ENCODE measurements at regions not wholly inside any gene's neighbourhood (a gene's known extent, or its start where the extent isn't known, plus 50 kb on each side); places are given as distances from the start of the nearest gene placed in this dataset.
"Not testable (repeated sequence)": the region's sequence is repeated elsewhere in the genome, so short reads cannot be mapped to it uniquely, and the experiment has no call there.

GRCh38 chr3:112718516-112718915 lies 77.6 kb upstream of the CCDC80 start:
- intact Hi-C loops (cut with micrococcal nuclease) = no loop called here
- no peak overlapping the region for H3K4me3 Mint-ChIP-seq
- DNase-seq (no peak), ATAC-seq (no peak)
- no peak for TF ChIP-seq CTCF (IDR thresholded peaks at IDR 0.05)
- H3K4me1 Mint-ChIP-seq (ENCODE audit: low read depth) = no peaks in the 10 kb centered on the region
- ChIA-PET POLR2A (no interaction called here), CTCF (interaction anchor here (1.2 to 1.6 kb wide), 3 partner anchors 9 to 317 kb away, joined by 3 to 5 read pairs (median 3); no protein-coding TSS in a partner anchor)
- H3K36me3 Mint-ChIP-seq (ENCODE audit: low read depth) = no peaks in the 10 kb centered on the region
- H3K9me3 Mint-ChIP-seq = no peaks in the 10 kb centered on the region
- H3K27me3 Mint-ChIP-seq = no peaks in the 10 kb centered on the region
- H3K27ac Mint-ChIP-seq = no peak overlapping the region

GRCh38 chr3:112709911-112710310 lies 69.0 kb upstream of the CCDC80 start:
- POLR2A ChIA-PET = no interaction called here
- no peak for DNase-seq
- no peak for ATAC-seq
- peaks cover 6% of the 10 kb centered on the region for H3K9me3 Mint-ChIP-seq
- no peaks in the 10 kb centered on the region for H3K36me3 Mint-ChIP-seq (ENCODE audit: low read depth)
- H3K27ac Mint-ChIP-seq = no peak overlapping the region
- no peak overlapping the region for H3K4me3 Mint-ChIP-seq
- intact Hi-C loops (cut with micrococcal nuclease) = no loop called here
- H3K27me3 Mint-ChIP-seq = peaks cover 7% of the 10 kb centered on the region
- CTCF ChIA-PET = interaction anchor here (0.9 to 1.5 kb wide), 3 partner anchors 8 to 67 kb away, joined by 3 to 7 read pairs (median 4); no protein-coding TSS in a partner anchor
- H3K4me1 Mint-ChIP-seq (ENCODE audit: low read depth) = no peaks in the 10 kb centered on the region
- no peak for TF ChIP-seq CTCF (IDR thresholded peaks at IDR 0.05)

- Mint-ChIP-seq H3K4me1 (ENCODE audit: low read depth) (no peaks in the 10 kb centered on the region), H3K27ac (no peak overlapping the region), H3K36me3 (ENCODE audit: low read depth) (no peaks in the 10 kb centered on the region), H3K9me3 (no peaks in the 10 kb centered on the region), H3K4me3 (no peak overlapping the region), H3K27me3 (peaks cover 7% of the 10 kb centered on the region)
- DNase-seq (no peak), ATAC-seq (no peak)
- ChIA-PET POLR2A (no interaction called here), CTCF (no interaction called here)
- TF ChIP-seq CTCF (IDR thresholded peaks at IDR 0.05) = no peak
- intact Hi-C loops (cut with micrococcal nuclease) = no loop called here
Measured at GRCh38 chr3:112699436-112699978, 58.6 kb upstream of the CCDC80 start.

GRCh38 chr3:112698442-112698841 lies 57.5 kb upstream of the CCDC80 start:
- H3K36me3 Mint-ChIP-seq (ENCODE audit: low read depth); H3K9me3 Mint-ChIP-seq; H3K27ac Mint-ChIP-seq; CTCF ChIA-PET; H3K4me3 Mint-ChIP-seq; POLR2A ChIA-PET; DNase-seq; intact Hi-C loops (cut with micrococcal nuclease); H3K4me1 Mint-ChIP-seq (ENCODE audit: low read depth); ATAC-seq; H3K27me3 Mint-ChIP-seq: not testable (repeated sequence)

- POLR2A ChIA-PET; H3K36me3 Mint-ChIP-seq (ENCODE audit: low read depth); H3K27me3 Mint-ChIP-seq; H3K4me1 Mint-ChIP-seq (ENCODE audit: low read depth); H3K4me3 Mint-ChIP-seq; intact Hi-C loops (cut with micrococcal nuclease); H3K27ac Mint-ChIP-seq; H3K9me3 Mint-ChIP-seq; DNase-seq; ATAC-seq: not testable (repeated sequence)
- CTCF ChIA-PET = interaction anchor here (1.1 to 1.3 kb wide), 2 partner anchors 41 to 114 kb away, joined by 3 read pairs; no protein-coding TSS in a partner anchor
Measured at GRCh38 chr3:112696244-112696643, 55.3 kb upstream of the CCDC80 start.

- CTCF ChIA-PET = interaction anchor here (1.1 to 1.3 kb wide), 3 partner anchors 40 to 113 kb away, joined by 3 to 4 read pairs (median 3); no protein-coding TSS in a partner anchor
- H3K4me1 Mint-ChIP-seq (ENCODE audit: low read depth); H3K27ac Mint-ChIP-seq; H3K4me3 Mint-ChIP-seq; H3K9me3 Mint-ChIP-seq; H3K36me3 Mint-ChIP-seq (ENCODE audit: low read depth); ATAC-seq; H3K27me3 Mint-ChIP-seq; POLR2A ChIA-PET; DNase-seq; intact Hi-C loops (cut with micrococcal nuclease): not testable (repeated sequence)
Measured at GRCh38 chr3:112695377-112696108, 54.6 kb upstream of the CCDC80 start.

GRCh38 chr3:112694906-112695305 lies 54.0 kb upstream of the CCDC80 start:
- POLR2A ChIA-PET; H3K4me3 Mint-ChIP-seq; intact Hi-C loops (cut with micrococcal nuclease); H3K36me3 Mint-ChIP-seq (ENCODE audit: low read depth); ATAC-seq; H3K27ac Mint-ChIP-seq; H3K27me3 Mint-ChIP-seq; H3K4me1 Mint-ChIP-seq (ENCODE audit: low read depth); DNase-seq; H3K9me3 Mint-ChIP-seq: not testable (repeated sequence)
- CTCF ChIA-PET = interaction anchor here (1.0 to 1.1 kb wide), 3 partner anchors 12 to 113 kb away, joined by 3 to 4 read pairs (median 3); no protein-coding TSS in a partner anchor
